Kidney (tissue), 13 donors: ENCODE measurements at regions not wholly inside any gene's neighbourhood (a gene's known extent, or its start where the extent isn't known, plus 50 kb on each side); places are given as distances from the start of the nearest gene placed in this dataset.

ENCODE experiments used
- DNase-seq, 5 donors: peaks; one replicate each; pipeline ENCODE4 v3.0.0-alpha.2; 2013 to 2020
- FAIRE-seq: peaks from 2 replicates; lab custom pipeline; 2012; peaks lifted over from hg19 to GRCh38; lab: Jason Lieb, UNC
- H3K27ac ChIP-seq, 2 donors: one replicate each; pipeline ENCODE4 v1.7.0; 2013; ENCODE audit warnings: low read depth in 2 of 2, low read length in 2 of 2, inconsistent platforms in 1 of 2
- H3K27me3 ChIP-seq: one replicate; pipeline ENCODE4 v1.7.1; 2013; ENCODE audit warnings: low read length, inconsistent platforms; ENCODE audit not compliant: control insufficient read depth, insufficient read depth
- H3K36me3 ChIP-seq, 3 donors: one replicate each; pipeline versions ENCODE4 v1.7.0 to v1.7.1; 2013; ENCODE audit warnings: low read length in 3 of 3, control low read depth in 1 of 3, inconsistent platforms in 1 of 3; ENCODE audit not compliant: insufficient read depth in 3 of 3, control insufficient read depth in 2 of 3
- H3K4me1 ChIP-seq, 3 donors: one replicate each; pipeline versions ENCODE4 v1.7.0 to v1.7.1; 2013; ENCODE audit warnings: low read length in 3 of 3, inconsistent platforms in 1 of 3, low read depth in 1 of 3; ENCODE audit not compliant: control insufficient read depth in 2 of 3, insufficient read depth in 2 of 3
- H3K4me3 ChIP-seq, 3 donors: one replicate each; pipeline versions ENCODE4 v1.7.0 to v1.8.1; 2013; ENCODE audit warnings: low read length in 3 of 3, control low read depth in 1 of 3, inconsistent platforms in 1 of 3
- H3K9ac ChIP-seq, 3 donors: one replicate each; pipeline versions ENCODE4 v1.7.0 to v1.7.1; 2013; ENCODE audit warnings: low read length in 3 of 3, control low read depth in 1 of 3, inconsistent platforms in 1 of 3
- H3K9me3 ChIP-seq, 3 donors: one replicate each; pipeline versions ENCODE4 v1.7.0 to v1.7.1; 2013; ENCODE audit warnings: low read length in 3 of 3, control low read depth in 1 of 3, inconsistent platforms in 1 of 3; ENCODE audit not compliant: control insufficient read depth in 2 of 3, insufficient read depth in 1 of 3
- intact Hi-C: fragments of 100-400 bp; cut with DNase I; formaldehyde crosslinking; loops from one replicate; pipeline ENCODE4 v1.11.1; 2022
- TF ChIP-seq, protein P1 (sequence below): IDR thresholded peaks from 3 replicates; pipeline ENCODE4 v1.5.1; 2012; ENCODE audit warnings: mild to moderate bottlenecking, moderate library complexity, borderline replicate concordance; ENCODE audit not compliant: insufficient read depth; ENCODE audit errors: extremely low read depth
- donor health status: control.
- donor health status: control.
- donor health status: control.
- donor health status: control.
- donor health status: control.
- donor health status: DM: yes; HTN: yes; CAD: no.
- donor health status: Normal renal cell carcinoma (clear cell type).

DNA sequence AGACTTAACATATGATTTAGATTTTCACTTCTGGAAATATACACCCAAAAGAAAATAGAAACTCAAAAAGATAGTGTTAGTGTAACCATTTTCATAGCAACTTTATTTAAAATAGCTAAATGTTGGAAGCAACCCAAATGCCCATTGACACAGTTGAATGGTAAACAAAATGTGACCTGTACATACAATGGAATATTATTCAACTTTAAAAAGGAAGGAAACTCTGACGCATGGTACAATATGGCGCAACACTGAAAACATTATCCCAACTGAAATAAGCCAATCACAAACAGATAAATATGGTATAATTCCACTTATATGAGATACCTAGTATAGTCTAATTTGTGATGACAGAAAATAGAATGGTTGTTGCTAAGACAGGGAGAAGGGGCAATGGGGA lies 1456.1 kb upstream of the MIR17HG start:
- TF ChIP-seq, protein P1, sequence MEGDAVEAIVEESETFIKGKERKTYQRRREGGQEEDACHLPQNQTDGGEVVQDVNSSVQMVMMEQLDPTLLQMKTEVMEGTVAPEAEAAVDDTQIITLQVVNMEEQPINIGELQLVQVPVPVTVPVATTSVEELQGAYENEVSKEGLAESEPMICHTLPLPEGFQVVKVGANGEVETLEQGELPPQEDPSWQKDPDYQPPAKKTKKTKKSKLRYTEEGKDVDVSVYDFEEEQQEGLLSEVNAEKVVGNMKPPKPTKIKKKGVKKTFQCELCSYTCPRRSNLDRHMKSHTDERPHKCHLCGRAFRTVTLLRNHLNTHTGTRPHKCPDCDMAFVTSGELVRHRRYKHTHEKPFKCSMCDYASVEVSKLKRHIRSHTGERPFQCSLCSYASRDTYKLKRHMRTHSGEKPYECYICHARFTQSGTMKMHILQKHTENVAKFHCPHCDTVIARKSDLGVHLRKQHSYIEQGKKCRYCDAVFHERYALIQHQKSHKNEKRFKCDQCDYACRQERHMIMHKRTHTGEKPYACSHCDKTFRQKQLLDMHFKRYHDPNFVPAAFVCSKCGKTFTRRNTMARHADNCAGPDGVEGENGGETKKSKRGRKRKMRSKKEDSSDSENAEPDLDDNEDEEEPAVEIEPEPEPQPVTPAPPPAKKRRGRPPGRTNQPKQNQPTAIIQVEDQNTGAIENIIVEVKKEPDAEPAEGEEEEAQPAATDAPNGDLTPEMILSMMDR = no peak
- intact Hi-C loops = no loop called here
- H3K4me3 ChIP-seq = no peak overlapping the region
- no peak for DNase-seq
- no peak overlapping the region for H3K9ac ChIP-seq
- FAIRE-seq = no peak
- H3K27ac ChIP-seq = no peak overlapping the region
- H3K9me3 ChIP-seq = no peaks in the 10 kb centered on the region
- no peaks in the 10 kb centered on the region for H3K36me3 ChIP-seq
- no peaks in the 10 kb centered on the region for H3K27me3 ChIP-seq
- no peaks in the 10 kb centered on the region for H3K4me1 ChIP-seq

- no peaks in the 10 kb centered on the region for H3K27me3 ChIP-seq
- TF ChIP-seq, protein P1 = no peak
- intact Hi-C loops = no loop called here
- H3K4me3 ChIP-seq = no peak overlapping the region
- FAIRE-seq (no peak), DNase-seq (no peak)
- H3K4me1 ChIP-seq = no peaks in the 10 kb centered on the region
- no peaks in the 10 kb centered on the region for H3K36me3 ChIP-seq
- H3K9ac ChIP-seq = no peak overlapping the region
- H3K27ac ChIP-seq = no peak overlapping the region
- no peaks in the 10 kb centered on the region for H3K9me3 ChIP-seq
These were observed 1449.8 kb upstream of the MIR17HG start for GRCh38 chr13:89897681-89898080.

DNA sequence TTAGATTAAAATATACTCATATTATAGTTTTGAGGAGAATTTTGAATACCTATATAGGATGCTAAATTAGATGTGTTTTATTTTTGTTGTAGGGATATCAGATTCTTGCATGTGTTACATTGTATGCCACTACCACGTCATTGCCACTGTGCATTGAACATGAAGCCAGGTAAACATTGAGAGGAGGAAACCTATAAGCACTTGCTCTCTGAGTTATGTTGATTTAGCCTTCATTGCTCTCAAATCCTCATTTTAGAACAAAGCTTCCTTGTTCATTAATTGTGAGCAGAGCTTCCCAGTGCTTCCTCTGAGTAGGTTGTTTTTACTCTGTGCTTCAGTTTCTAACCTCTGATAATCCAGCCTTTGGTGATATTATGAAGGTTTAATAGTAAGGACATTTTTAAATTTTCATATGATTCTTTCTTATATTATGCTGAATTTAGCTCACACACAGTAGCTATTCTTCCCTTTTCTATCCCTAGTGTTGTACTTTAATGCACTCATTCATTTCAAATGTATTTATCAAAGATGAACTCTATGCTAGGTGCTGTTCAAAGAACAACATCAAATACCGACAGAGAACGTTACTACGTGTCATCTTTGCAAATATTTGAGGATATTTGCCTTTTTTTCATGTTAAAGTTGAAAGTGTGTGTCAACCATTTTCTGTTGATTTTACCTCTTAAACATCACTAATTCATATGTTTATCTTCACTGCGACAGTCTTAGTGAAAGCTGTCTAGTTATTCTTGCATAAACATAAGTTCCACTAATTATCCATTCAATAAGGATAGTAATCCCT lies 1448.0 kb upstream of the MIR17HG start:
- Histone ChIP-seq H3K9me3 (no peaks in the 10 kb centered on the region), H3K4me1 (no peaks in the 10 kb centered on the region), H3K27me3 (no peaks in the 10 kb centered on the region), H3K4me3 (no peak overlapping the region), H3K9ac (no peak overlapping the region), H3K36me3 (no peaks in the 10 kb centered on the region), H3K27ac (no peak overlapping the region)
- no peak for DNase-seq
- no peak for FAIRE-seq
- intact Hi-C loops = no loop called here
- TF ChIP-seq, protein P1 = no peak
